ENCODE measurements at regions not wholly inside any gene's neighbourhood (a gene's known extent, or its start where the extent isn't known, plus 50 kb on each side); places are given as distances from the start of the nearest gene placed in this dataset.
A peak's percentile ranks its signal among the peaks of the same experiment; 100 is the strongest.

GRCh38 chr22:48478529-48479265 is 1349.0 kb downstream of the BRD1 start:
- no peak for DNase-seq (ENCODE audit: low spot score)

- no peak for DNase-seq (ENCODE audit: low spot score)
Measured at GRCh38 chr22:48478124-48478523, 1349.5 kb downstream of the BRD1 start.

- peak; percentile 75 for DNase-seq (ENCODE audit: low spot score)
Measured at GRCh38 chr22:48477031-48477721, 1350.5 kb downstream of the BRD1 start.

- DNase-seq (ENCODE audit: low spot score) = no peak
Measured at GRCh38 chr22:48476577-48476976, 1351.1 kb downstream of the BRD1 start.

- DNase-seq (ENCODE audit: low spot score) = no peak
Measured at GRCh38 chr22:48475661-48476345, 1351.9 kb downstream of the BRD1 start.

GRCh38 chr22:48474881-48475280 is 1352.8 kb downstream of the BRD1 start:
- no peak for DNase-seq (ENCODE audit: low spot score)

GRCh38 chr22:48473202-48473601 is 1354.5 kb downstream of the BRD1 start:
- no peak for DNase-seq (ENCODE audit: low spot score)

GRCh38 chr22:48464246-48464645 is 1363.4 kb downstream of the BRD1 start:
- DNase-seq (ENCODE audit: low spot score) = no peak

- DNase-seq (ENCODE audit: low spot score) = no peak
Measured at GRCh38 chr22:48459859-48460823, 1367.5 kb downstream of the BRD1 start.

GRCh38 chr22:48459259-48459658 is 1368.4 kb downstream of the BRD1 start:
- no peak for DNase-seq (ENCODE audit: low spot score)

GRCh38 chr22:48456449-48456848 is 1371.2 kb downstream of the BRD1 start:
- no peak for DNase-seq (ENCODE audit: low spot score)

- DNase-seq (ENCODE audit: low spot score) = no peak
Measured at GRCh38 chr22:48453751-48454485, 1373.8 kb downstream of the BRD1 start.

- DNase-seq (ENCODE audit: low spot score) = no peak
Measured at GRCh38 chr22:48453171-48453570, 1374.5 kb downstream of the BRD1 start.

- DNase-seq (ENCODE audit: low spot score) = no peak
Measured at GRCh38 chr22:48452766-48453165, 1374.9 kb downstream of the BRD1 start.

- no peak for DNase-seq (ENCODE audit: low spot score)
Measured at GRCh38 chr22:48451891-48452290, 1375.8 kb downstream of the BRD1 start.

GRCh38 chr22:48450188-48450825 is 1377.4 kb downstream of the BRD1 start:
- no peak for DNase-seq (ENCODE audit: low spot score)

- DNase-seq (ENCODE audit: low spot score) = no peak
Measured at GRCh38 chr22:48449466-48450187, 1378.0 kb downstream of the BRD1 start.

- DNase-seq (ENCODE audit: low spot score) = no peak
Measured at GRCh38 chr22:48448821-48449220, 1378.9 kb downstream of the BRD1 start.

- DNase-seq (ENCODE audit: low spot score) = no peak
Measured at GRCh38 chr22:48445113-48445827, 1382.4 kb downstream of the BRD1 start.
